WTC11 (cell line): ENCODE measurements at regions not wholly inside any gene's neighbourhood (a gene's known extent, or its start where the extent isn't known, plus 50 kb on each side); places are given as distances from the start of the nearest gene placed in this dataset.

ENCODE experiments used
- ATAC-seq: fragments of 200-7000 bp; cut with Tn5 transposase; 2 replicates; pipeline ENCODE4 v1.10.0; 2021; ENCODE audit warnings: mild to moderate bottlenecking, moderate library complexity
- CTCF ChIA-PET: fragments of 300-600 bp; sonication (Branson Sonifier 250); formaldehyde crosslinking; loops from one replicate; lab custom pipeline; 2021; ENCODE audit warnings: antibody characterized with exemption; lab: Charles Lee
- POLR2A ChIA-PET: fragments of 350-600 bp; sonication (Branson Sonifier 250); formaldehyde crosslinking; loops from one replicate; lab custom pipeline; 2021; ENCODE audit warnings: antibody characterized with exemption; lab: Charles Lee
- DNase-seq: peaks from one replicate; pipeline ENCODE4 v3.0.0; 2021; ENCODE audit warnings: low spot score
- H3K27ac Mint-ChIP-seq: 2 replicates; pipeline ENCODE4 v1.8.0; 2021; ENCODE audit warnings: mixed read lengths
- H3K27me3 Mint-ChIP-seq: 2 replicates; pipeline ENCODE4 v1.8.0; 2021; ENCODE audit warnings: low read depth, mild to moderate bottlenecking, moderate library complexity, mixed read lengths
- H3K36me3 Mint-ChIP-seq: 2 replicates; pipeline ENCODE4 v1.8.0; 2021; ENCODE audit warnings: mixed read lengths
- H3K4me1 Mint-ChIP-seq: 2 replicates; pipeline ENCODE4 v1.8.0; 2022; ENCODE audit warnings: mixed read lengths
- H3K4me3 Mint-ChIP-seq: 2 replicates; pipeline ENCODE4 v1.8.0; 2021; ENCODE audit warnings: mild to moderate bottlenecking, moderate library complexity, mixed read lengths
- H3K9me3 Mint-ChIP-seq: 2 replicates; pipeline ENCODE4 v1.8.0; 2021; ENCODE audit warnings: mixed read lengths
- CREB1 ChIP-seq: sonication (generic); formaldehyde crosslinking; IDR thresholded peaks from 2 replicates; pipeline ENCODE4 v1.8.0; 2023; ENCODE audit warnings: mild to moderate bottlenecking, missing genetic modification reagents
- ELF4 ChIP-seq: sonication (generic); formaldehyde crosslinking; IDR thresholded peaks from 2 replicates; pipeline ENCODE4 v1.8.1; 2022; ENCODE audit warnings: low read depth, mild to moderate bottlenecking, moderate library complexity, missing genetic modification reagents
- ESRRA ChIP-seq: sonication (generic); formaldehyde crosslinking; IDR thresholded peaks from 2 replicates; pipeline ENCODE4 v1.8.1; 2022; ENCODE audit warnings: mild to moderate bottlenecking, missing genetic modification reagents, borderline replicate concordance
- HMGA2 ChIP-seq: fragments of 250-450 bp; sonication (Bioruptor Pico); IDR thresholded peaks from 2 replicates; pipeline ENCODE4 v1.4.0; 2021; ENCODE audit warnings: mild to moderate bottlenecking, moderate library complexity
- MXD4 ChIP-seq: fragments of 250-450 bp; sonication (Bioruptor Pico); IDR thresholded peaks from 2 replicates; pipeline ENCODE4 v1.8.0; 2021; ENCODE audit warnings: mild to moderate bottlenecking, moderate library complexity, borderline replicate concordance
- NFATC4 ChIP-seq: fragments of 250-450 bp; sonication (Bioruptor Pico); IDR thresholded peaks from 2 replicates; pipeline ENCODE4 v1.9.0; 2021; ENCODE audit warnings: mild to moderate bottlenecking
- NFYB ChIP-seq: sonication (generic); formaldehyde crosslinking; conservative IDR thresholded peaks from 2 replicates; pipeline ENCODE4 v1.8.0; 2022; ENCODE audit warnings: low read depth, missing genetic modification reagents
- NR1H2 ChIP-seq: sonication (generic); formaldehyde crosslinking; IDR thresholded peaks from 2 replicates; pipeline ENCODE4 v1.9.0; 2021; ENCODE audit warnings: mild to moderate bottlenecking, moderate library complexity, missing genetic modification reagents
- SMAD3 ChIP-seq: sonication (generic); formaldehyde crosslinking; IDR thresholded peaks from 2 replicates; pipeline ENCODE4 v1.8.0; 2022; ENCODE audit warnings: missing genetic modification reagents, mild to moderate bottlenecking, borderline replicate concordance
- SP1 ChIP-seq: sonication (generic); formaldehyde crosslinking; conservative IDR thresholded peaks from 2 replicates; pipeline ENCODE4 v1.8.1; 2022; ENCODE audit warnings: missing genetic modification reagents
- ZNF423 ChIP-seq: fragments of 250-450 bp; sonication (Bioruptor Pico); IDR thresholded peaks from 2 replicates; pipeline ENCODE4 v2.1.2; 2022; ENCODE audit warnings: mild to moderate bottlenecking, moderate library complexity
- TF ChIP-seq, protein P1 (sequence below): sonication (generic); formaldehyde crosslinking; IDR thresholded peaks from 2 replicates; pipeline ENCODE4 v1.8.0; 2022; ENCODE audit warnings: mild to moderate bottlenecking, missing genetic modification reagents
- TF ChIP-seq, protein P2 (sequence below): fragments of 250-450 bp; sonication (Bioruptor Pico); IDR thresholded peaks from 2 replicates; pipeline ENCODE4 v1.8.0; 2021; ENCODE audit warnings: mild to moderate bottlenecking
- TF ChIP-seq, protein P3 (sequence below): sonication (generic); formaldehyde crosslinking; IDR thresholded peaks from 2 replicates; pipeline ENCODE4 v1.8.1; 2022; ENCODE audit warnings: missing genetic modification reagents, borderline replicate concordance
- TF ChIP-seq, protein P4 (sequence below): sonication (generic); formaldehyde crosslinking; IDR thresholded peaks from 2 replicates; pipeline ENCODE4 v1.8.1; 2023; ENCODE audit warnings: mild to moderate bottlenecking, missing genetic modification reagents, moderate library complexity
- TF ChIP-seq, protein P5 (sequence below): sonication (generic); formaldehyde crosslinking; IDR thresholded peaks from 2 replicates; pipeline ENCODE4 v1.8.1; 2022; ENCODE audit warnings: mild to moderate bottlenecking, moderate library complexity, missing genetic modification reagents
- TF ChIP-seq, protein P6 (sequence below): sonication (generic); formaldehyde crosslinking; IDR thresholded peaks from 2 replicates; pipeline ENCODE4 v1.8.0; 2023; ENCODE audit warnings: mild to moderate bottlenecking, missing genetic modification reagents
- TF ChIP-seq, protein P7 (sequence below): sonication (generic); formaldehyde crosslinking; IDR thresholded peaks from 2 replicates; pipeline ENCODE4 v1.8.1; 2023; ENCODE audit warnings: mild to moderate bottlenecking, moderate library complexity, missing genetic modification reagents
- TF ChIP-seq, protein P8 (sequence below): sonication (generic); formaldehyde crosslinking; IDR thresholded peaks from 2 replicates; pipeline ENCODE4 v1.8.1; 2023; ENCODE audit warnings: mild to moderate bottlenecking, missing genetic modification reagents
- TF ChIP-seq, protein P9 (sequence below): sonication (generic); formaldehyde crosslinking; IDR thresholded peaks from 2 replicates; pipeline ENCODE4 v1.8.1; 2023; ENCODE audit warnings: mild to moderate bottlenecking, missing genetic modification reagents, moderate library complexity

DNA sequence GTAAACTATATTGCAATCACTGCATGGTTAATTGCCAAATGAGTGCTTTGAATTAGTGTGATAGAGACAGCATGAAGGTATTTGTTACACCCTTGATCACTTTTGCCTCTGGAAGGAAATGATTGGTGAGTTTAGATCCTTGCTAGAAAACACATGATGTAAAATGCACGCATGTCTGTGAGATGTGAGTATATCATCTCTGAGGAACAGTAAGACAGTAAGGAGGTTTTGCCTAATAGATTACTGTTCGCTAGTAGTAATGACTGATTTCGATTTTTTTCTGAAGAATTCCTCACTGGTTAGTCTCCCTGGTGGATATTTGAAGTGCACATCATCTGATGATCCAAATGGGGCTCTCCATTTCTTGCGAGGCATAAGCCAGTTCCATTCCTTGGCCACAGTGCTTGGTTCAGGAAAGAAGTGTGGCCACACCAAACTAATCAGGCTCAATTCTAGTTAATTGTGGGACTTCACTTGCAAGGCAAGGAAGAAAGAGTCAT lies 156.4 kb upstream of the ADRA1B start (continued):
- TF ChIP-seq, protein P1, sequence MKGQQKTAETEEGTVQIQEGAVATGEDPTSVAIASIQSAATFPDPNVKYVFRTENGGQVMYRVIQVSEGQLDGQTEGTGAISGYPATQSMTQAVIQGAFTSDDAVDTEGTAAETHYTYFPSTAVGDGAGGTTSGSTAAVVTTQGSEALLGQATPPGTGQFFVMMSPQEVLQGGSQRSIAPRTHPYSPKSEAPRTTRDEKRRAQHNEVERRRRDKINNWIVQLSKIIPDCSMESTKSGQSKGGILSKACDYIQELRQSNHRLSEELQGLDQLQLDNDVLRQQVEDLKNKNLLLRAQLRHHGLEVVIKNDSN (CRISPR knock-in tag): no peak
- TF ChIP-seq, protein P2, sequence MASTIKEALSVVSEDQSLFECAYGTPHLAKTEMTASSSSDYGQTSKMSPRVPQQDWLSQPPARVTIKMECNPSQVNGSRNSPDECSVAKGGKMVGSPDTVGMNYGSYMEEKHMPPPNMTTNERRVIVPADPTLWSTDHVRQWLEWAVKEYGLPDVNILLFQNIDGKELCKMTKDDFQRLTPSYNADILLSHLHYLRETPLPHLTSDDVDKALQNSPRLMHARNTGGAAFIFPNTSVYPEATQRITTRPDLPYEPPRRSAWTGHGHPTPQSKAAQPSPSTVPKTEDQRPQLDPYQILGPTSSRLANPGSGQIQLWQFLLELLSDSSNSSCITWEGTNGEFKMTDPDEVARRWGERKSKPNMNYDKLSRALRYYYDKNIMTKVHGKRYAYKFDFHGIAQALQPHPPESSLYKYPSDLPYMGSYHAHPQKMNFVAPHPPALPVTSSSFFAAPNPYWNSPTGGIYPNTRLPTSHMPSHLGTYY: no peak
- TF ChIP-seq NFYB (CRISPR knock-in tag) (no peak), SMAD3 (no peak)
- TF ChIP-seq, protein P3, sequence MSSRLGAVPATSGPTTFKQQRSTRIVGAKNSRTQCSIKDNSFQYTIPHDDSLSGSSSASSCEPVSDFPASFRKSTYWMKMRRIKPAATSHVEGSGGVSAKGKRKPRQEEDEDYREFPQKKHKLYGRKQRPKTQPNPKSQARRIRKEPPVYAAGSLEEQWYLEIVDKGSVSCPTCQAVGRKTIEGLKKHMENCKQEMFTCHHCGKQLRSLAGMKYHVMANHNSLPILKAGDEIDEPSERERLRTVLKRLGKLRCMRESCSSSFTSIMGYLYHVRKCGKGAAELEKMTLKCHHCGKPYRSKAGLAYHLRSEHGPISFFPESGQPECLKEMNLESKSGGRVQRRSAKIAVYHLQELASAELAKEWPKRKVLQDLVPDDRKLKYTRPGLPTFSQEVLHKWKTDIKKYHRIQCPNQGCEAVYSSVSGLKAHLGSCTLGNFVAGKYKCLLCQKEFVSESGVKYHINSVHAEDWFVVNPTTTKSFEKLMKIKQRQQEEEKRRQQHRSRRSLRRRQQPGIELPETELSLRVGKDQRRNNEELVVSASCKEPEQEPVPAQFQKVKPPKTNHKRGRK (CRISPR knock-in tag): no peak
- TF ChIP-seq, protein P4, sequence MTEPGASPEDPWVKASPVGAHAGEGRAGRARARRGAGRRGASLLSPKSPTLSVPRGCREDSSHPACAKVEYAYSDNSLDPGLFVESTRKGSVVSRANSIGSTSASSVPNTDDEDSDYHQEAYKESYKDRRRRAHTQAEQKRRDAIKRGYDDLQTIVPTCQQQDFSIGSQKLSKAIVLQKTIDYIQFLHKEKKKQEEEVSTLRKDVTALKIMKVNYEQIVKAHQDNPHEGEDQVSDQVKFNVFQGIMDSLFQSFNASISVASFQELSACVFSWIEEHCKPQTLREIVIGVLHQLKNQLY (CRISPR knock-in tag): no peak

DNA sequence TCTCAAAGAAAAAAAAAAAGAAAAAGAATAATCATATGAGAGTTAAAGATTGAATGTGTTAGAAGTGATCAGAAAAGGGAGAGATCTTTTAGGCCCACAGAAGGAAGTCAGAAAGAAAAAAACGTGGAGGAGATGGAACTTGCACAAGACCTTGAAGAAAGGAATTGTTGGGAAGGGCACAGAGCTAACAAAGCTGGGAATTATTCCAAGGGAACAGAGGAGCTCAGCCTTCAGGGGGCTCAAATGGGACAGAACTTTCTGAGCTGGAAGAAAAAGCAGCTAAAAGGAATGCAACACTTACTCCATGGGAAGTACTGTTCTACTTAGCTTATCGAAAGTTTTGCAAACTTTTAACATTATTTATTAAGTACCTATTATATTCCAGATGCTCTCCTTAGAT lies 153.4 kb upstream of the ADRA1B start:
- peaks cover 3% of the 10 kb centered on the region; the same call in 1 of the 2 replicates for H3K36me3 Mint-ChIP-seq
- no peak for ATAC-seq
- DNase-seq: no peak
- H3K4me3 Mint-ChIP-seq: no peak overlapping the region
- POLR2A ChIA-PET: no interaction called here
- H3K4me1 Mint-ChIP-seq: peaks cover 33% of the 10 kb centered on the region
- peaks cover 12% of the 10 kb centered on the region for H3K9me3 Mint-ChIP-seq
- H3K27ac Mint-ChIP-seq: no peak overlapping the region
- H3K27me3 Mint-ChIP-seq: no peaks in the 10 kb centered on the region; the same call in 1 of the 2 replicates
- TF ChIP-seq ZNF423 (no peak), MXD4 (no peak), NFATC4 (CRISPR knock-in tag) (no peak), ELF4 (CRISPR knock-in tag) (no peak), NR1H2 (CRISPR knock-in tag) (no peak), ESRRA (CRISPR knock-in tag) (no peak), HMGA2 (no peak), NFYB (CRISPR knock-in tag) (no peak), CREB1 (CRISPR knock-in tag) (no peak), SP1 (CRISPR knock-in tag) (no peak)
- TF ChIP-seq, protein P5, sequence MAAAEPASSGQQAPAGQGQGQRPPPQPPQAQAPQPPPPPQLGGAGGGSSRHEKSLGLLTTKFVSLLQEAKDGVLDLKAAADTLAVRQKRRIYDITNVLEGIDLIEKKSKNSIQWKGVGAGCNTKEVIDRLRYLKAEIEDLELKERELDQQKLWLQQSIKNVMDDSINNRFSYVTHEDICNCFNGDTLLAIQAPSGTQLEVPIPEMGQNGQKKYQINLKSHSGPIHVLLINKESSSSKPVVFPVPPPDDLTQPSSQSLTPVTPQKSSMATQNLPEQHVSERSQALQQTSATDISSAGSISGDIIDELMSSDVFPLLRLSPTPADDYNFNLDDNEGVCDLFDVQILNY (CRISPR knock-in tag): no peak
- TF ChIP-seq, protein P6, sequence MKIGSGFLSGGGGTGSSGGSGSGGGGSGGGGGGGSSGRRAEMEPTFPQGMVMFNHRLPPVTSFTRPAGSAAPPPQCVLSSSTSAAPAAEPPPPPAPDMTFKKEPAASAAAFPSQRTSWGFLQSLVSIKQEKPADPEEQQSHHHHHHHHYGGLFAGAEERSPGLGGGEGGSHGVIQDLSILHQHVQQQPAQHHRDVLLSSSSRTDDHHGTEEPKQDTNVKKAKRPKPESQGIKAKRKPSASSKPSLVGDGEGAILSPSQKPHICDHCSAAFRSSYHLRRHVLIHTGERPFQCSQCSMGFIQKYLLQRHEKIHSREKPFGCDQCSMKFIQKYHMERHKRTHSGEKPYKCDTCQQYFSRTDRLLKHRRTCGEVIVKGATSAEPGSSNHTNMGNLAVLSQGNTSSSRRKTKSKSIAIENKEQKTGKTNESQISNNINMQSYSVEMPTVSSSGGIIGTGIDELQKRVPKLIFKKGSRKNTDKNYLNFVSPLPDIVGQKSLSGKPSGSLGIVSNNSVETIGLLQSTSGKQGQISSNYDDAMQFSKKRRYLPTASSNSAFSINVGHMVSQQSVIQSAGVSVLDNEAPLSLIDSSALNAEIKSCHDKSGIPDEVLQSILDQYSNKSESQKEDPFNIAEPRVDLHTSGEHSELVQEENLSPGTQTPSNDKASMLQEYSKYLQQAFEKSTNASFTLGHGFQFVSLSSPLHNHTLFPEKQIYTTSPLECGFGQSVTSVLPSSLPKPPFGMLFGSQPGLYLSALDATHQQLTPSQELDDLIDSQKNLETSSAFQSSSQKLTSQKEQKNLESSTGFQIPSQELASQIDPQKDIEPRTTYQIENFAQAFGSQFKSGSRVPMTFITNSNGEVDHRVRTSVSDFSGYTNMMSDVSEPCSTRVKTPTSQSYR (CRISPR knock-in tag): no peak
- TF ChIP-seq, protein P7, sequence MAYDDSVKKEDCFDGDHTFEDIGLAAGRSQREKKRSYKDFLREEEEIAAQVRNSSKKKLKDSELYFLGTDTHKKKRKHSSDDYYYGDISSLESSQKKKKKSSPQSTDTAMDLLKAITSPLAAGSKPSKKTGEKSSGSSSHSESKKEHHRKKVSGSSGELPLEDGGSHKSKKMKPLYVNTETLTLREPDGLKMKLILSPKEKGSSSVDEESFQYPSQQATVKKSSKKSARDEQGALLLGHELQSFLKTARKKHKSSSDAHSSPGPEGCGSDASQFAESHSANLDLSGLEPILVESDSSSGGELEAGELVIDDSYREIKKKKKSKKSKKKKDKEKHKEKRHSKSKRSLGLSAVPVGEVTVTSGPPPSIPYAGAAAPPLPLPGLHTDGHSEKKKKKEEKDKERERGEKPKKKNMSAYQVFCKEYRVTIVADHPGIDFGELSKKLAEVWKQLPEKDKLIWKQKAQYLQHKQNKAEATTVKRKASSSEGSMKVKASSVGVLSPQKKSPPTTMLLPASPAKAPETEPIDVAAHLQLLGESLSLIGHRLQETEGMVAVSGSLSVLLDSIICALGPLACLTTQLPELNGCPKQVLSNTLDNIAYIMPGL (CRISPR knock-in tag): no peak
- TF ChIP-seq, protein P8, sequence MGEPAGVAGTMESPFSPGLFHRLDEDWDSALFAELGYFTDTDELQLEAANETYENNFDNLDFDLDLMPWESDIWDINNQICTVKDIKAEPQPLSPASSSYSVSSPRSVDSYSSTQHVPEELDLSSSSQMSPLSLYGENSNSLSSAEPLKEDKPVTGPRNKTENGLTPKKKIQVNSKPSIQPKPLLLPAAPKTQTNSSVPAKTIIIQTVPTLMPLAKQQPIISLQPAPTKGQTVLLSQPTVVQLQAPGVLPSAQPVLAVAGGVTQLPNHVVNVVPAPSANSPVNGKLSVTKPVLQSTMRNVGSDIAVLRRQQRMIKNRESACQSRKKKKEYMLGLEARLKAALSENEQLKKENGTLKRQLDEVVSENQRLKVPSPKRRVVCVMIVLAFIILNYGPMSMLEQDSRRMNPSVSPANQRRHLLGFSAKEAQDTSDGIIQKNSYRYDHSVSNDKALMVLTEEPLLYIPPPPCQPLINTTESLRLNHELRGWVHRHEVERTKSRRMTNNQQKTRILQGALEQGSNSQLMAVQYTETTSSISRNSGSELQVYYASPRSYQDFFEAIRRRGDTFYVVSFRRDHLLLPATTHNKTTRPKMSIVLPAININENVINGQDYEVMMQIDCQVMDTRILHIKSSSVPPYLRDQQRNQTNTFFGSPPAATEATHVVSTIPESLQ: no peak
- TF ChIP-seq, protein P9, sequence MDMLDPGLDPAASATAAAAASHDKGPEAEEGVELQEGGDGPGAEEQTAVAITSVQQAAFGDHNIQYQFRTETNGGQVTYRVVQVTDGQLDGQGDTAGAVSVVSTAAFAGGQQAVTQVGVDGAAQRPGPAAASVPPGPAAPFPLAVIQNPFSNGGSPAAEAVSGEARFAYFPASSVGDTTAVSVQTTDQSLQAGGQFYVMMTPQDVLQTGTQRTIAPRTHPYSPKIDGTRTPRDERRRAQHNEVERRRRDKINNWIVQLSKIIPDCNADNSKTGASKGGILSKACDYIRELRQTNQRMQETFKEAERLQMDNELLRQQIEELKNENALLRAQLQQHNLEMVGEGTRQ (CRISPR knock-in tag): no peak
- TF ChIP-seq, protein P4 (CRISPR knock-in tag): no peak
- TF ChIP-seq, all 79 proteins: peak for 0
- CTCF ChIA-PET: interaction anchor here (1.5 to 1.6 kb wide), 2 partner anchors 12 to 36 kb away, joined by 3 to 5 read pairs; no protein-coding TSS in a partner anchor
